RWPE1 (cell line): ENCODE measurements at regions not wholly inside any gene's neighbourhood (a gene's known extent, or its start where the extent isn't known, plus 50 kb on each side); places are given as distances from the start of the nearest gene placed in this dataset.

Source experiments
- CTCF ChIA-PET: fragments of 350-600 bp; sonication (Branson Sonifier 250); formaldehyde crosslinking; extraction: SDS; loops from one replicate; lab custom pipeline; 2021; lab: Yijun Ruan, JAX
- POLR2A ChIA-PET: fragments of 400-600 bp; formaldehyde crosslinking; extraction: SDS; loops from one replicate; lab custom pipeline; 2020; ENCODE audit warnings: antibody characterized with exemption; ENCODE audit not compliant: low non-redundant PET; lab: Yijun Ruan, JAX
- DNase-seq: peaks from one replicate; pipeline ENCODE4 v3.0.0; 2012; ENCODE audit warnings: low spot score
- H3K27ac ChIP-seq: fragments of 450-650 bp; 2 replicates; pipeline ENCODE4 v1.5.1; 2017
- TF ChIP-seq, protein P1 (sequence below): fragments of 450-650 bp; conservative IDR thresholded peaks from 2 replicates; pipeline ENCODE4 v1.5.1; 2017; ENCODE audit warnings: low read depth, mild to moderate bottlenecking

DNA sequence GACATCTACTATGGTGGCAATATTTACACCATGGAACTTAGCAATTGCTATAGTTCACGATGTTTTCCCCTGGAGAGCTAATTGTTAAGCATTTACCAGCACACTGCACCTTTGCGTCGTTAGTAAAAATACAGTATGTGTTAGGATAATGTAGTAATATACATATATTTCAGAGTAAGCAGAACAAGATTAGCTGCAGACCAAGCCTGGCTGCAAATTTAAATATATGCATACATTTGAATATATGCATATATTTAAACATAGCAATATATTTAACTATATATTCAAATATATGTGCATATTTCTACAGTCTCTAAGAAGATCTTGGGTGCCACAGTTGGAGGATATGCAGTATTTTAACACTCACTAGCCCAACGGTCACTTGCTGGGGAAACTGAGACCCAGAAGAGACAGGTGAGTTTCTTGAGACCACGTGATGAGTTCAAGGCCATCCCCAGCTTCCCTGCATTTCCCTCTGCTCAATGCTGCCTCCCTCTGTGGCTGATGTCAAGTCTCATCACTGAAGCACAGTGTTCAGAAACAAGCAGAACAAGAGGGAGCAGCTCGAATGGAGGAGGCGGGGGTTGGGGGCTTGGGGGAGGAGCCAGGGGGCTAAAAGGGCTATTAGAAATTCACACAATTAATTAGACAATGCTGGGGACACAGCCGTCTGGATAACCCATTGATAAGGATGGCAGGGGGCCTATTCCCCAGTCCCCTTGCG lies 708.0 kb downstream of the MED13L start:
- TF ChIP-seq, protein P1, sequence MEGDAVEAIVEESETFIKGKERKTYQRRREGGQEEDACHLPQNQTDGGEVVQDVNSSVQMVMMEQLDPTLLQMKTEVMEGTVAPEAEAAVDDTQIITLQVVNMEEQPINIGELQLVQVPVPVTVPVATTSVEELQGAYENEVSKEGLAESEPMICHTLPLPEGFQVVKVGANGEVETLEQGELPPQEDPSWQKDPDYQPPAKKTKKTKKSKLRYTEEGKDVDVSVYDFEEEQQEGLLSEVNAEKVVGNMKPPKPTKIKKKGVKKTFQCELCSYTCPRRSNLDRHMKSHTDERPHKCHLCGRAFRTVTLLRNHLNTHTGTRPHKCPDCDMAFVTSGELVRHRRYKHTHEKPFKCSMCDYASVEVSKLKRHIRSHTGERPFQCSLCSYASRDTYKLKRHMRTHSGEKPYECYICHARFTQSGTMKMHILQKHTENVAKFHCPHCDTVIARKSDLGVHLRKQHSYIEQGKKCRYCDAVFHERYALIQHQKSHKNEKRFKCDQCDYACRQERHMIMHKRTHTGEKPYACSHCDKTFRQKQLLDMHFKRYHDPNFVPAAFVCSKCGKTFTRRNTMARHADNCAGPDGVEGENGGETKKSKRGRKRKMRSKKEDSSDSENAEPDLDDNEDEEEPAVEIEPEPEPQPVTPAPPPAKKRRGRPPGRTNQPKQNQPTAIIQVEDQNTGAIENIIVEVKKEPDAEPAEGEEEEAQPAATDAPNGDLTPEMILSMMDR, result no peak
- DNase-seq, result no peak
- ChIA-PET POLR2A (interaction anchor here (0.5 kb wide), 1 partner anchor 9 kb away, joined by 3 read pairs; no protein-coding TSS in a partner anchor), CTCF (no interaction called here)
- no peak overlapping the region for H3K27ac ChIP-seq

DNA sequence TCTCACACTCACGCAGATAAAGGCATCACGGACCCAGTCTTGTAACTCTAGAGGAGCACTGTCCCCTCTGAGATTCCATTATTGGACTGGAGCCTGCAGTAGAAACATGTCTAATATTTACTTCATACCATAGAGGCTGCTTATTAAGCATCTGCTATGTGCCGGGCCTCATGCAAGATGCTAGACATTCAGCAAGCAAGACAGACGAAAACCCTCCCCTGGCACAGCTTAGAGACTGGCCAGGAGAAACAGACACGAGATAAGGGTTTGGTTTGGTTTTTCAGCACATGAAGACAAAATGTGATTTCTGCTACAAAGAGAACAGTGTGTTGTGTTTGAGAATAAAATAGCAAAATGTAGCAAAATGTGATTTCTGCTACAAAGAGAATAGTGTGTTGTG lies 719.2 kb downstream of the MED13L start:
- CTCF ChIA-PET, result no interaction called here
- no peak overlapping the region for H3K27ac ChIP-seq
- POLR2A ChIA-PET, result no interaction called here
- no peak for DNase-seq
- TF ChIP-seq, protein P1, result no peak

DNA sequence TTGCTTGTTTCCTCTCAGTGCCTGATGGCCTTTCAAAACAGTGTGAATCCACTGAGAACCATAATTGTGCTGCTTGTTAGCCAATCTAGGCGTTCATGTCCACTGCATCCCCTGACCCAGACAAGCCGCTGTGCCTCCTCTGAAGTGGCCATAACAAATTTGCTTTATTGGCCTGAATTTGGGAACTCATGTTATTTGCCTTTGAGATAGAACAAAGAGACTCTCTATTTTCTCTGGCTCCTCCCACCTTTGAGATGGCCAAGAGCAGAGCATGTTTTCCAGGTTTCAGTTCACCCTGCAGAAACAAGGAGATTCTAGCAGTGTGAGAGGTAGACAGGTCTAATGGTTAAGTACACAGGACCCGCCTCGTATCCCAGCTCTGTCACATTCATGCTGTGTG lies 723.9 kb downstream of the MED13L start:
- CTCF ChIA-PET, result no interaction called here

GRCh38 chr12:115543269-115543668 lies 734.2 kb downstream of the MED13L start:
- ChIA-PET CTCF (interaction anchor here (0.5 kb wide), 1 partner anchor 1044 kb away, joined by 3 read pairs; no protein-coding TSS in a partner anchor), POLR2A (no interaction called here)
- TF ChIP-seq, protein P1, result no peak
- no peak overlapping the region for H3K27ac ChIP-seq
- no peak for DNase-seq

More for the DNA sequence above, 723.9 kb downstream of the MED13L start:
- DNase-seq, result no peak
- TF ChIP-seq, protein P1, result no peak
- POLR2A ChIA-PET, result no interaction called here
- H3K27ac ChIP-seq, result no peak overlapping the region

- TF ChIP-seq, protein P1, result no peak
- no peak overlapping the region for H3K27ac ChIP-seq
- ChIA-PET POLR2A (no interaction called here), CTCF (no interaction called here)
- DNase-seq, result no peak
Observed at GRCh38 chr12:115542656-115543055, 734.8 kb downstream of the MED13L start.

DNA sequence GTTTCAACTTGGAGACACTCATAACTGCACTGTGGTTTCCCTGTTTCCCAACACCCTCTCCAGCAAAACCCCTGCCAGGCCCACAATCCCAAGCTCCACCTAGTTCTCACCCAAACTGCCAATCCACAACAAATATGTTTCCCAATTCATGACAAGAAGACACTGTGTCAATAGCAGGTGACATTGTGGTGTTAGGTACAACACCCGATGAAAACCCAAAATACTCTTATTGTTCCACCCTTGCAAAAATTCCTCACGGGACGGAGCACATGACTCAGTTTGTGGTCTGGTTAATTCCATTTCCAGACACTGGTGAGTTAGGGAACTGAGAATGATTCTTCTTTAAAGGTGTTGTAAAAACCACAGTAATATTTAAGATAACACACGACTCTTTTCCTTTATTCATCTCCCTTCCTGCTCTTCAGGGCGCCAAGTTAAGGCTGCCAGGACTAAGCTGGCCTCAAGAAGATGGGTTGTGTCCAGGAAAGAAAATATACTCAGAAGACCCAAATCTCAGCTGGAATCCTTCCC lies 735.5 kb downstream of the MED13L start:
- DNase-seq, result no peak
- ChIA-PET POLR2A (no interaction called here), CTCF (no interaction called here)
- H3K27ac ChIP-seq, result no peak overlapping the region
- TF ChIP-seq, protein P1, result no peak
